Keratinocyte (primary cell): ENCODE measurements at regions not wholly inside any gene's neighbourhood (a gene's known extent, or its start where the extent isn't known, plus 50 kb on each side); places are given as distances from the start of the nearest gene placed in this dataset.

Experiments used
- DNase-seq: peaks from one replicate; pipeline ENCODE4 v3.0.0-alpha.2; 2011; ENCODE audit warnings: low read depth, missing footprints, low spot score
- FAIRE-seq: peaks from 2 replicates; lab custom pipeline; 2011; peaks lifted over from hg19 to GRCh38; lab: Jason Lieb, UNC
- H2AFZ ChIP-seq: 2 replicates; pipeline ENCODE4 v1.6.0; 2012; ENCODE audit warnings: low read length, control low read depth, inconsistent platforms; ENCODE audit not compliant: control insufficient read depth
- H3K27ac ChIP-seq: 2 replicates; pipeline ENCODE4 v1.5.1; 2011; ENCODE audit warnings: low read length; ENCODE audit not compliant: control insufficient read depth, insufficient read depth
- H3K27me3 ChIP-seq: 3 replicates; pipeline ENCODE4 v1.6.0; 2011; ENCODE audit warnings: low read length; ENCODE audit not compliant: control insufficient read depth, insufficient read depth; ENCODE audit errors: extremely low read depth
- H3K36me3 ChIP-seq, 2 experiments: 2 replicates in 1 of 2; 3 replicates in 1 of 2; pipeline ENCODE4 v1.5.1; 2011; ENCODE audit warnings: low read length in 2 of 2, mild to moderate bottlenecking in 1 of 2; ENCODE audit not compliant: control insufficient read depth in 2 of 2, insufficient read depth in 2 of 2; ENCODE audit errors: extremely low read depth in 1 of 2
- H3K4me1 ChIP-seq: 3 replicates; pipeline ENCODE4 v1.5.1; 2011; ENCODE audit warnings: low read length; ENCODE audit not compliant: control insufficient read depth, insufficient read depth; ENCODE audit errors: extremely low read depth
- H3K4me2 ChIP-seq: 3 replicates; pipeline ENCODE4 v1.6.0; 2011; ENCODE audit warnings: low read depth, low read length; ENCODE audit not compliant: control insufficient read depth, insufficient read depth; ENCODE audit errors: extremely low read depth
- H3K4me3 ChIP-seq, 3 experiments: fragments of 200-600 bp in 1 of 3; sonication (generic) in 1 of 3; 2 replicates in 2 of 3; 3 replicates in 1 of 3; pipeline ENCODE4 v1.5.1; 2011 to 2016; ENCODE audit warnings: low read length in 3 of 3, mild to moderate bottlenecking in 3 of 3, control low read depth in 2 of 3, inconsistent platforms in 1 of 3, low read depth in 1 of 3, mixed read lengths in 1 of 3, mixed run types in 1 of 3, moderate library complexity in 1 of 3; ENCODE audit not compliant: control insufficient read depth in 2 of 3, insufficient read depth in 2 of 3; ENCODE audit errors: extremely low read depth in 1 of 3
- H3K79me2 ChIP-seq: 2 replicates; pipeline ENCODE4 v1.6.0; 2012; ENCODE audit warnings: low read length; ENCODE audit not compliant: control insufficient read depth, insufficient read depth
- H3K9ac ChIP-seq: 3 replicates; pipeline ENCODE4 v1.6.0; 2011; ENCODE audit warnings: low read length; ENCODE audit not compliant: control insufficient read depth, insufficient read depth; ENCODE audit errors: extremely low read depth
- H3K9me1 ChIP-seq: 3 replicates; pipeline ENCODE4 v1.6.0; 2011; ENCODE audit warnings: low read length; ENCODE audit not compliant: control insufficient read depth, insufficient read depth; ENCODE audit errors: extremely low read depth
- H3K9me3 ChIP-seq: 2 replicates; pipeline ENCODE4 v1.5.1; 2012; ENCODE audit warnings: low read depth, low read length; ENCODE audit not compliant: control insufficient read depth
- H4K20me1 ChIP-seq: 3 replicates; pipeline ENCODE4 v1.6.0; 2011; ENCODE audit warnings: low read length; ENCODE audit not compliant: control insufficient read depth, insufficient read depth; ENCODE audit errors: extremely low read depth
- EZH2 ChIP-seq: IDR thresholded peaks from one replicate; pipeline ENCODE4 v1.6.1; 2012; ENCODE audit warnings: inconsistent platforms, mild to moderate bottlenecking, low read length, moderate library complexity
- dilution Hi-C: fragments of 300-500 bp; cut with MboI; formaldehyde crosslinking; loops from one replicate; pipeline ENCODE4 v1.7.0; 2020; ENCODE audit warnings: low sequenced_read_pairs; ENCODE audit not compliant: extremely low pct_ligation_motif_present
- TF ChIP-seq, protein P1 (sequence below), 3 experiments: IDR thresholded peaks in 1 of 3; conservative IDR thresholded peaks in 1 of 3; optimal IDR thresholded peaks in 1 of 3; 2 replicates in 2 of 3; 3 replicates in 1 of 3; pipeline versions ENCODE3 to v1.5.1; 2011; ENCODE audit warnings: low read length in 3 of 3, mild to moderate bottlenecking in 3 of 3, moderate library complexity in 2 of 3, control low read depth in 1 of 3, inconsistent platforms in 1 of 3; ENCODE audit not compliant: insufficient read depth in 2 of 3; ENCODE audit errors: extremely low read depth in 1 of 3

DNA sequence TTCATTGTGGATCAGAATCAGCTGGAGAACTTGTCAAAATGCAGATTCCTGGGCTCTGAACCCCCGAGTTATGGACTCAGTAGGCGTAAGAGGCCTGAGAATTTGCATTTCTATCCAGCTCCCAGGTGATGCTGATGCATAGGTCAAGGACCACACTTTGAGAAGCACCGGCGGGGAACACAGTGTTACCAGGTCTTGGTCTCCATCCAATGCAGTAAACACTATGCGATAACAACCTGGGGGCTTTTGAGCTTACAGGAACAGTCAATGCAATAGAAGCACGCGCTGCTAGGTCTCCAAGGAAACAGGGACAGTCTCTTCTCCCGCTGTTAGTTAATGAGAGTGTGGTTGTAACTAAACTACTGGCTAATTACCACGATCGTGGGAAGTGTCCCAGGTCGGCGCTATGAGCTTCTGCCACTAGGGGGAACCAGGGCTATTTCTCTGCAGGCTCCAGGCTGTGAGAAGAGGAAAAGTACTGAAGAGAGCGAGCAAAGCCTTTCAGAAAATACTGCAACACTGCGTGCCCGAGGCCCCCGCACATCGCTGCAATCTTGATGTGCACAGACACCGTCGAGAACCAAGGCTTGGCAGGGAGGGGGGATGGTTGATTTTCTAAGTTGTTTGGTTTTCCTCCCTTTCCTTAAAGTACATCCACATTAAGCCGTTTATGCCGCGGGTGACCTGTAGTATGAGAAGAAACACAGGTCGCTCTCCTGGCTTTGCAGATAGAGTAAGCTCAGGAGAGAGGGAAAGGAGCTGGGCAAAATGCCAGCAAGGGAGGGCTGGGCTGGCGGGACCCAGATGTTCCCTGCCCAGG lies 52.0 kb upstream of the KCNA1 start:
- Histone ChIP-seq H4K20me1 (peaks cover 4% of the 10 kb centered on the region), H3K36me3 (no peaks in the 10 kb centered on the region), H3K27me3 (peaks cover 35% of the 10 kb centered on the region), H3K4me3 (no peak overlapping the region), H3K9me1 (no peaks in the 10 kb centered on the region), H3K9me3 (no peaks in the 10 kb centered on the region), H3K9ac (no peak overlapping the region), H3K4me1 (peaks cover 2% of the 10 kb centered on the region), H2AFZ (no peak overlapping the region), H3K4me2 (peak overlapping the region; percentile 67), H3K79me2 (no peaks in the 10 kb centered on the region), H3K27ac (no peak overlapping the region)
- TF ChIP-seq EZH2, result no peak
- TF ChIP-seq, protein P1, sequence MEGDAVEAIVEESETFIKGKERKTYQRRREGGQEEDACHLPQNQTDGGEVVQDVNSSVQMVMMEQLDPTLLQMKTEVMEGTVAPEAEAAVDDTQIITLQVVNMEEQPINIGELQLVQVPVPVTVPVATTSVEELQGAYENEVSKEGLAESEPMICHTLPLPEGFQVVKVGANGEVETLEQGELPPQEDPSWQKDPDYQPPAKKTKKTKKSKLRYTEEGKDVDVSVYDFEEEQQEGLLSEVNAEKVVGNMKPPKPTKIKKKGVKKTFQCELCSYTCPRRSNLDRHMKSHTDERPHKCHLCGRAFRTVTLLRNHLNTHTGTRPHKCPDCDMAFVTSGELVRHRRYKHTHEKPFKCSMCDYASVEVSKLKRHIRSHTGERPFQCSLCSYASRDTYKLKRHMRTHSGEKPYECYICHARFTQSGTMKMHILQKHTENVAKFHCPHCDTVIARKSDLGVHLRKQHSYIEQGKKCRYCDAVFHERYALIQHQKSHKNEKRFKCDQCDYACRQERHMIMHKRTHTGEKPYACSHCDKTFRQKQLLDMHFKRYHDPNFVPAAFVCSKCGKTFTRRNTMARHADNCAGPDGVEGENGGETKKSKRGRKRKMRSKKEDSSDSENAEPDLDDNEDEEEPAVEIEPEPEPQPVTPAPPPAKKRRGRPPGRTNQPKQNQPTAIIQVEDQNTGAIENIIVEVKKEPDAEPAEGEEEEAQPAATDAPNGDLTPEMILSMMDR (optimal IDR thresholded peaks at IDR 0.05 in 1 of 3, IDR thresholded peaks at IDR 0.05 in 1 of 3, conservative IDR thresholded peaks at IDR 0.05 in 1 of 3; ENCODE audit: extremely low read depth in 1 of 3, insufficient read depth in 2 of 3, low read length in 3 of 3), result peak; percentile 78 to 89 (median 88)
- DNase-seq (no peak), FAIRE-seq (peak; percentile 48)
- dilution Hi-C loops, result no loop called here

DNA sequence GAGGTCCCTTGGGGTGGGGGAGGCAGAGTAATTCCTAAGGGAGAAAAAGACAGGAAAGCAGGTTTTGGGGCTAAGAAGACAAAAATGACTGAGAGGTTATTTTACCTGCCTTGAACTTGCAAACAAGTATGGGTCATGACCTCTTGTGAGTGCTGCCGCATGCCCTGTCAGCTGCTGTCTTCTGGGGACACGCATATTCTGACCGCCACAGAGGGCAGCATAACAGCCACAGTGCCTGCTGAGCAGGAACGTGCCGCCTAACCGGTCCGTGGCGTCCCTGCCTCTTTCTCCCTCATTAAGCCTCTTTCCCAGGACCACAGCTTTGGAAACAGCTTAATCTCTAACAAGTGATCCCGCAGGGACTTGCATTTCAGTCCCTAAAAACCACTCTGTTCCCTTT lies 51.3 kb upstream of the KCNA1 start:
- no peaks in the 10 kb centered on the region for H3K79me2 ChIP-seq
- H3K27ac ChIP-seq, result no peak overlapping the region
- DNase-seq, result no peak
- TF ChIP-seq, protein P1 (optimal IDR thresholded peaks at IDR 0.05 in 1 of 3, IDR thresholded peaks at IDR 0.05 in 1 of 3, conservative IDR thresholded peaks at IDR 0.05 in 1 of 3; ENCODE audit: extremely low read depth in 1 of 3, insufficient read depth in 2 of 3, low read length in 3 of 3), result no peak
- no peak for TF ChIP-seq EZH2
- no peak overlapping the region for H3K9ac ChIP-seq
- H3K4me1 ChIP-seq, result peaks cover 2% of the 10 kb centered on the region
- H3K4me3 ChIP-seq, result no peak overlapping the region
- H3K9me1 ChIP-seq, result no peaks in the 10 kb centered on the region
- H3K4me2 ChIP-seq, result no peak overlapping the region
- H2AFZ ChIP-seq, result no peak overlapping the region
- no peak for FAIRE-seq
- no peaks in the 10 kb centered on the region for H3K9me3 ChIP-seq
- dilution Hi-C loops, result no loop called here
- H3K36me3 ChIP-seq, result no peaks in the 10 kb centered on the region
- H4K20me1 ChIP-seq, result peaks cover 4% of the 10 kb centered on the region
- H3K27me3 ChIP-seq, result peaks cover 35% of the 10 kb centered on the region
